ENCODE measurements at regions not wholly inside any gene's neighbourhood (a gene's known extent, or its start where the extent isn't known, plus 50 kb on each side); places are given as distances from the start of the nearest gene placed in this dataset. TPM values are rescaled to one million over a fixed set of nuclear protein-coding genes. Genes with fewer than 3 reads are reported as not detected.
"Not testable (repeated sequence)": the region's sequence is repeated elsewhere in the genome, so short reads cannot be mapped to it uniquely, and the experiment has no call there.

DNA sequence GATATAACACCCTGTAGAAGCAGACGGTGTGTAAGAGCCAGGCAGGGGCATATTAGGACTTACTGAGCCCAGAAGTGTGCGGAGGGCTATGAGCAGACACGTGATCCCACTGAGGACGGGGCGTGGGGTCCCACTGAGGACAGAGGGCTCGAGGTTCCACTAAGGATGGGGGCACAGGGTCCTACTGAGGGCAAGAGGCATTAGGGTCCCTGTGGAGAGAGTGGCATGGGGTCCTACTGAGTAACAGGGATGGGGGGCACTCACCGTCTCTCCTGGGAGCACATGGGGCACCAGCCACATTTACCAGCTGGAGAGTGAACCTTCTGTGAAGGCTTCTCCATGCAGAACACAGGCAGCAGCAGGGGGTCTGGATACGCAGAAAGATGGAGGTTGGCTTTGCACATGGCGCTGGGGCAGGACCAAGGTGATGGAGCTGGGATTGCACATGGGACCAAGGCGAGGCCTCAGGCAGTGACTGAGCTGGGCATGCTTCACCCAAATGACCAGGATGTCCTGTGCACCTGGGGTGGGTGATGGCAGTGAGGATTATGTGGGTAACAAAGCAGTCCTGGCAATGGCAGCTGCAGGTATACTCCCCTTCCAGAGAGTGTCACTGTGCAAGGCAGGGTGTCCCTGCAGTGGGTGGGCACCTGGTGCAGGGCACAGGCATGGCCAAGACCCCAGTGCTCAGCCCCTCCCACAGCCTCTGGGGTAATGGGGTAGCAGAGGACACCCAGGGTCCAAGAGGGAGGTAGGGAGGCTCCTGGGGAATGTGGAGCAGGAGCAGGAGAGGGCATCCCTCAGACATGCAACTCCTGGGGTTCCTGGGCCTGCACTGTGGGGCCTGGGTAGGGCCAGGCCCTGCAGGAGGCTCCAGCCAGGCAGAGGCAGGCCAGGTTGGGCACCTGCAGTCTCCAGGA is 278.1 kb downstream of the TCERG1L start:
- Mint-ChIP-seq H3K9me3 (ENCODE audit: low read depth) (no peaks in the 10 kb centered on the region), H3K27me3 (no peaks in the 10 kb centered on the region), H3K27ac (no peak overlapping the region), H3K4me1 (no peaks in the 10 kb centered on the region), H3K36me3 (no peaks in the 10 kb centered on the region), H3K4me3 (no peak overlapping the region)
- CTCF ChIA-PET = no interaction called here
- no peak for DNase-seq
- no peak for ATAC-seq

DNA sequence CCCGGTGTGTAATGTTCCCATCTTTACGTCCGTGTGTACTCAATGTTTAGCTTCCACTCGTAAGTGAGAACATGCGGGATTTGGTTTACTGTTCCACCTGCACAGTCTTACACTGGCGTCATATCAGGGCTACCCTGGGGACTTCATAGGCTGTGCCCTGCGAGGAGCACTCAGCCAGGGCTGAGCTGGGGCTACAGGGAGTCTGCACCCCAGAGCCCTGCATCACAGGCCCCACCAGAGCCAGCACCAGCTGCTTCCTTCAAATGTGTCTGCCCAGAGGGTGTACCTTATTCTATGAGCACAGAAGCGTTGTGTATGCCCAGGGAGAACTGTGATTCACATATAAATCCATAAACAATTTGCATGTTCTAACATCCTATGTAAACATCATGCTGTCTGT is 277.1 kb downstream of the TCERG1L start:
- DNase-seq = no peak
- Mint-ChIP-seq H3K27ac (no peak overlapping the region), H3K36me3 (no peaks in the 10 kb centered on the region), H3K9me3 (ENCODE audit: low read depth) (no peaks in the 10 kb centered on the region), H3K27me3 (no peaks in the 10 kb centered on the region), H3K4me1 (no peaks in the 10 kb centered on the region), H3K4me3 (no peak overlapping the region)
- ATAC-seq = no peak
- CTCF ChIA-PET = no interaction called here

- no peak for ATAC-seq
- Mint-ChIP-seq H3K27me3 (no peaks in the 10 kb centered on the region), H3K9me3 (ENCODE audit: low read depth) (no peaks in the 10 kb centered on the region), H3K36me3 (no peaks in the 10 kb centered on the region), H3K27ac (no peak overlapping the region), H3K4me3 (no peak overlapping the region), H3K4me1 (no peaks in the 10 kb centered on the region)
- DNase-seq = no peak
- CTCF ChIA-PET = no interaction called here
These were observed 275.7 kb downstream of the TCERG1L start for GRCh38 chr10:131035779-131036178.

GRCh38 chr10:131038056-131038455 is 273.5 kb downstream of the TCERG1L start:
- Mint-ChIP-seq H3K36me3 (no peaks in the 10 kb centered on the region), H3K27ac (no peak overlapping the region), H3K27me3 (no peaks in the 10 kb centered on the region), H3K4me1 (no peaks in the 10 kb centered on the region), H3K9me3 (ENCODE audit: low read depth) (no peaks in the 10 kb centered on the region), H3K4me3 (no peak overlapping the region)
- CTCF ChIA-PET = no interaction called here
- DNase-seq = no peak
- ATAC-seq = no peak

DNA sequence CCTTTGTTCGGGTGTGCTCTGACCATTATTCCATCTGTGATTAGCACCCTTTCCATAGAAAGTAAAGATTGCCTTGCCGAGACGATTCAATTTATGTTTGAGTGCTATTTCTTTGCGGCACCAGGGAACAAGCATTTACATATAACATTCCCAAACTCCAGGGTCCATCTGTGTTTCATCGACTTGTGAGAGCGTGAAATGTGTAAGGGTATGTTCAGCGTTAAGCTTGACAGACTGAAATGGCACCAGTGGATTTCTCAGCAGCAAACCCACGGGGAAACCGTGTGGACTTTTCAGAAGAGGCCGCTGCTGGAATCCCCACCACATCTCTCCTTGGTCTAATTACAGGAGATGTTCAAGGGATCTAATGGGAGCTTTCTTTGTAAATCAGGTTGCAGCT is 270.5 kb downstream of the TCERG1L start:
- DNase-seq = no peak
- CTCF ChIA-PET = no interaction called here
- Mint-ChIP-seq H3K36me3 (no peaks in the 10 kb centered on the region), H3K9me3 (ENCODE audit: low read depth) (no peaks in the 10 kb centered on the region), H3K27ac (no peak overlapping the region), H3K4me1 (no peaks in the 10 kb centered on the region), H3K27me3 (no peaks in the 10 kb centered on the region), H3K4me3 (no peak overlapping the region)
- ATAC-seq = no peak

DNA sequence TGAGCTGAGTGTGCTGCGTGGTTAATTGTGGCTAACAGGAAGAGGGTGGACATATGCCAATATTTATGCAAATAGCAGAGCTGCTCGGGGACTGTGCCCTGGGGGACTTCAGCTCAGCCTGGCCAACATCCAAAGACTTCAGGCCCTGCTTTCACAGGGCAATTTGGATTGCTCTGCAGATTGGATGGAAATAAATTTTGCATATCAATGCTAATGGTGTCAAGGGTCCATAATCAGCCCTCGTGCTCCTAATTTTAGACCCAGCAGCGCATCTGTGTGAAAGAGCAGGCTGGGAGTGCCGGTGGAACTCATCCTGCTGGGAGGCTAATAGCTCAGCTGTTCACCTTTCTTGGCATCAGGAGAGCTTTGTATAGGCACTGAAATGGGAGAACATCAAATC is 270.1 kb downstream of the TCERG1L start:
- ATAC-seq = no peak
- Mint-ChIP-seq H3K27ac (no peak overlapping the region), H3K9me3 (ENCODE audit: low read depth) (no peaks in the 10 kb centered on the region), H3K4me3 (no peak overlapping the region), H3K27me3 (no peaks in the 10 kb centered on the region), H3K36me3 (no peaks in the 10 kb centered on the region), H3K4me1 (no peaks in the 10 kb centered on the region)
- CTCF ChIA-PET = no interaction called here
- no peak for DNase-seq

DNA sequence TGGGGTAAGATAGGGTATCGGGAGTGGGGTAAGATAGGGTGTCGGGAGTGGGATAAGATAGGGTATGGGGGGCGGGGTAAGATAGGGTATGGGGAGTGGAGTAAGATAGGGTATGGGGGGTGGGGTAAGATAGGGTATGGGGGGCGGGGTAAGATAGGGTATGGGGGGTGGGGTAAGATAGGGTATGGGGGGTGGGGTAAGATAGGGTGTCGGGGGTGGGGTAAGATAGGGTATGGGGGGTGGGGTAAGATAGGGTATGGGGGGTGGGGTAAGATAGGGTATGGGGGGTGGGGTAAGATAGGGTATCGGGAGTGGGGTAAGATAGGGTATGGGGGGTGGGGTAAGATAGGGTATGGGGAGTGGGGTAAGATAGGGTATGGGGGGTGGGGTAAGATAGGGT is 269.5 kb downstream of the TCERG1L start:
- H3K4me3 Mint-ChIP-seq; ATAC-seq; H3K9me3 Mint-ChIP-seq (ENCODE audit: low read depth); H3K27me3 Mint-ChIP-seq; H3K27ac Mint-ChIP-seq; H3K4me1 Mint-ChIP-seq; DNase-seq; CTCF ChIA-PET; H3K36me3 Mint-ChIP-seq: not testable (repeated sequence)

Small RNA genes in the stretch of these regions (microRNA-seq; reads per million reads assigned to microRNA genes)
- not detected for gene MIR378C

Data from activated CD8-positive, alpha-beta memory T cell treated with anti-CD3 and anti-CD28 coated beads, Interleukin-2, amount 10 ng/mL, durations not matched to agents 7 days and 5 days (primary cell).